ENCODE measurements at regions not wholly inside any gene's neighbourhood (a gene's known extent, or its start where the extent isn't known, plus 50 kb on each side); places are given as distances from the start of the nearest gene placed in this dataset.

DNA sequence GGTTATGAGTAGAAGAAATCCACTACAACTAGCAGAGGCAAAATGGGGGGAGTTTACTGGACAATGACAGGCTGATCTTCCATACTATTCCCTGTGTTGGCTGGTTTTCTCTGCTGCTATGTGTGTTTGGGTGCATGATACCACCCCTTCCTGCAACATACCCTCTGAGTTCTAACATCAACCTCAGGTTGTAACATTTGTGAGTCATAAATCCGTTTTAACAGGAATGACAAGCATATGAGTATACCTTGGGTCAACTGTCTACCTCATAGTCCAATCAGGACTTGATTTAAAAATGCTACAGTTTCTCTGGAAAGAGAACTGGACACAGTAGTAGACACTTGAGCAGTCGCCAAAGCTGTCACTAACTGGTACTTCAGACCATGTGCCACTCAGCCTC, 422.9 kb downstream of the KCTD12 start:
- intact Hi-C loops (cut with DNase I; ENCODE audit: low total_unique reads) = no loop called here
- Histone ChIP-seq H3K27ac (no peak overlapping the region), H3K27me3 (no peaks in the 10 kb centered on the region), H3K9me3 (no peaks in the 10 kb centered on the region), H3K4me3 (no peak overlapping the region), H3K36me3 (no peaks in the 10 kb centered on the region), H3K4me1 (no peaks in the 10 kb centered on the region)
- TF ChIP-seq, protein P1, sequence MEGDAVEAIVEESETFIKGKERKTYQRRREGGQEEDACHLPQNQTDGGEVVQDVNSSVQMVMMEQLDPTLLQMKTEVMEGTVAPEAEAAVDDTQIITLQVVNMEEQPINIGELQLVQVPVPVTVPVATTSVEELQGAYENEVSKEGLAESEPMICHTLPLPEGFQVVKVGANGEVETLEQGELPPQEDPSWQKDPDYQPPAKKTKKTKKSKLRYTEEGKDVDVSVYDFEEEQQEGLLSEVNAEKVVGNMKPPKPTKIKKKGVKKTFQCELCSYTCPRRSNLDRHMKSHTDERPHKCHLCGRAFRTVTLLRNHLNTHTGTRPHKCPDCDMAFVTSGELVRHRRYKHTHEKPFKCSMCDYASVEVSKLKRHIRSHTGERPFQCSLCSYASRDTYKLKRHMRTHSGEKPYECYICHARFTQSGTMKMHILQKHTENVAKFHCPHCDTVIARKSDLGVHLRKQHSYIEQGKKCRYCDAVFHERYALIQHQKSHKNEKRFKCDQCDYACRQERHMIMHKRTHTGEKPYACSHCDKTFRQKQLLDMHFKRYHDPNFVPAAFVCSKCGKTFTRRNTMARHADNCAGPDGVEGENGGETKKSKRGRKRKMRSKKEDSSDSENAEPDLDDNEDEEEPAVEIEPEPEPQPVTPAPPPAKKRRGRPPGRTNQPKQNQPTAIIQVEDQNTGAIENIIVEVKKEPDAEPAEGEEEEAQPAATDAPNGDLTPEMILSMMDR (IDR thresholded peaks at IDR 0.05) = no peak
- no peak for TF ChIP-seq POLR2A (IDR thresholded peaks at IDR 0.05)
- no peak for DNase-seq

DNA sequence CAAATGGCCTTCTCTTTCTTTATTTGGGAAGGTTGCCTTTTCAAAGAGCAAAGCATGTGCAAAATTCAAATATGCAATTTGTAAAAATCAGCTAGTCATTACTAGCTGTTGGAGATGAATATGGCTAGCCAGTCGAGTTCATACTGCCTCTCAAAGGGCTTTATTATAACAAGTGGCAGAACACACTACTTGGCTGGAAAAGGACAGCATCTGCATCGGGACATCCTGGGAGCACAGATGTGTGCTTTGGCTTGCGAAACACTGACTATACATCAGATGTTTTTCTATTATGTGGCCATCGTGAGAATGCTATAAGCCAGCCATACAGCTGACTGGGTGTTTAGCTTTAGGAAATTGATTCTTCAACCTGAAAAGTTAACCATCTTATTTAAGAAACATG, 424.2 kb downstream of the KCTD12 start:
- Histone ChIP-seq H3K4me1 (no peaks in the 10 kb centered on the region), H3K9me3 (no peaks in the 10 kb centered on the region), H3K27ac (no peak overlapping the region), H3K36me3 (no peaks in the 10 kb centered on the region), H3K27me3 (no peaks in the 10 kb centered on the region), H3K4me3 (no peak overlapping the region)
- DNase-seq = no peak
- no peak for TF ChIP-seq POLR2A (IDR thresholded peaks at IDR 0.05)
- intact Hi-C loops (cut with DNase I; ENCODE audit: low total_unique reads) = no loop called here

DNA sequence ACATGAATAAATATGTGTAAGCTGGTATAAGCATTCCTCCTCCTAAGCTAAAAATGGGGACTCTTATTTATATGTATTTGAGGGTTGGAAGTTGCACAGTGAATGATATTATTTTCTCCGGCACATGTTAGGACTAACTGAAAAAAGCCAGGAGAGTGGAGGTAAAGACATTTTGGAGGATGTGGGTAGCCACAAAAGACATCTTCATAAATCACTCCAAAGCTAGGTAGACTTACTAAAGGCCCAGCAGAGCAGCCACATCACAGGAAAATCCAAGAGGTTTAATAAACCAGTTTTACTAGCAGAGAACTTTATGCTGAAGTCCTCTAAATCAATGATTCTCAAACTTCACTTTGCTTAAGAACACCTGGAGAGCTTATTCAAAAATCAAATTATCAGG, 424.7 kb downstream of the KCTD12 start:
- TF ChIP-seq, protein P1 (IDR thresholded peaks at IDR 0.05) = no peak
- no peak for TF ChIP-seq POLR2A (IDR thresholded peaks at IDR 0.05)
- H3K27ac ChIP-seq = no peak overlapping the region
- H3K4me1 ChIP-seq = no peaks in the 10 kb centered on the region
- intact Hi-C loops (cut with DNase I; ENCODE audit: low total_unique reads) = no loop called here
- DNase-seq = no peak
- H3K27me3 ChIP-seq = no peaks in the 10 kb centered on the region
- H3K36me3 ChIP-seq = no peaks in the 10 kb centered on the region
- H3K9me3 ChIP-seq = no peaks in the 10 kb centered on the region
- no peak overlapping the region for H3K4me3 ChIP-seq

DNA sequence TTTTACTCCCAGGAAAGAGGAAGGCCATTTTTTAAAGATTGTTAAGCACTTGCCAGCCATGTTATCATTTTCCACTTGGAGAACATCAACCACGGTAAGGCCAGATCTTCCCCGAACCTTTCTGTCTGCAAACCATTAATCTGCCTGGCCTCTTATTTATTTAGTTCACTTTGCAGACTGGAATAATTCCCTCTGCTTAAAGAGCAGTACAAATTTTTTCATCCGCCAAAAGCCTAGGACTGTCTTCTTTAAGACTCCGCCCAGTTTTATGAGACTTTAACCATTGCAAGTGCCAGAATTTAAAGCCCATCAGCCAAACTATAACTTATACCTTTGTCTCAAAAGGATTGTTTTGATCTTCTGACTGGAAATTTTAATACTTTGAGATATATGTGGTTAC, 426.3 kb downstream of the KCTD12 start:
- Histone ChIP-seq H3K4me3 (no peak overlapping the region), H3K36me3 (no peaks in the 10 kb centered on the region), H3K4me1 (no peaks in the 10 kb centered on the region), H3K27me3 (no peaks in the 10 kb centered on the region), H3K27ac (no peak overlapping the region), H3K9me3 (no peaks in the 10 kb centered on the region)
- no peak for DNase-seq
- TF ChIP-seq POLR2A (IDR thresholded peaks at IDR 0.05) = no peak
- TF ChIP-seq, protein P1 (IDR thresholded peaks at IDR 0.05) = no peak
- intact Hi-C loops (cut with DNase I; ENCODE audit: low total_unique reads) = no loop called here

DNA sequence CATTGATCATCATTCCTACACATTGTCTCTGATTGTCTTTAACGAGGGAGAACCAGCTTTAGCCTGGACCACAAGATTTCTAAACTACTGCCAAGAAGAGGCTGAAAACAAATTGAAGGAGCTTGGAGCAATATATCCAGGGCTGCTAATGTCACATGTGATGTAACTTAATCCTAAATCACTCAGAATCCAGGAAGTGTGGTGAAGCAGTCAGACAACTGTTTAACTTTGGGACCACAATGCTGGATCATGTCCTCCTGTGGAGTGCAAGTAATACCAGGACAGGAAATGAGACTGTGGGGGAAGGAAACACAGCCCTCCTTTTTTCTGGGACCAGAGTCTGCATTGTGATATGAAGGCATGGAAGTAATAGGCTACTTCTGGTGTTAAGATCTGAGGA, 430.2 kb downstream of the KCTD12 start:
- Histone ChIP-seq H3K36me3 (no peaks in the 10 kb centered on the region), H3K4me1 (no peaks in the 10 kb centered on the region), H3K27me3 (no peaks in the 10 kb centered on the region), H3K9me3 (peaks cover 0 to 15% of the 10 kb centered on the region in 2 donors), H3K27ac (no peak overlapping the region), H3K4me3 (no peak overlapping the region)
- intact Hi-C loops (cut with DNase I; ENCODE audit: low total_unique reads) = no loop called here
- TF ChIP-seq, protein P1 (IDR thresholded peaks at IDR 0.05) = no peak
- no peak for TF ChIP-seq POLR2A (IDR thresholded peaks at IDR 0.05)
- DNase-seq = no peak

DNA sequence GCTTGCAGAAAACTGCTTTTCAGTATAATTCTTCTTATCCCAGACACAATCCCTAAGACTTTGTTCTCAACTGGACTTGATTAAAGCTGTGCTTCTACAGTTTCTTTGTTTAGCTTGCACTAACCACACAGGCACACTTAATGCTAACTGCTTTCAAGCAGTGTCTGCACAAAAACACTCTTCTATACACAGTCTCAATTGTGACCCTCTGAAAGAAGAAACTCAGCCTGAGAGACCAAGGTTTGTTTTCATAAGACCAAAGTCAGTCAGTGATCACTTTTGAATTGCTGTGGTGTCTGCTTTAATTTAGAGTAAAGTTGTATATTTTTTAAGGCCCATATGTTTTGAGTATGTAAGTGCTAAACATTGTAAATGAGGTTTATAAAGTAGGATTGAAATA, 431.2 kb downstream of the KCTD12 start:
- H3K27ac ChIP-seq = no peak overlapping the region

More for the DNA sequence above, 431.2 kb downstream of the KCTD12 start:
- H3K9me3 ChIP-seq = peaks cover 0 to 15% of the 10 kb centered on the region in 2 donors
- no peak for DNase-seq
- no peak overlapping the region for H3K4me3 ChIP-seq
- H3K36me3 ChIP-seq = no peaks in the 10 kb centered on the region
- TF ChIP-seq, protein P1 (IDR thresholded peaks at IDR 0.05) = no peak
- TF ChIP-seq POLR2A (IDR thresholded peaks at IDR 0.05) = no peak
- no peaks in the 10 kb centered on the region for H3K4me1 ChIP-seq
- H3K27me3 ChIP-seq = no peaks in the 10 kb centered on the region
- intact Hi-C loops (cut with DNase I; ENCODE audit: low total_unique reads) = no loop called here
